ENCODE measurements at regions not wholly inside any gene's neighbourhood (a gene's known extent, or its start where the extent isn't known, plus 50 kb on each side); places are given as distances from the start of the nearest gene placed in this dataset.

GRCh38 chr3:152558386-152558785, 276.5 kb upstream of the P2RY1 start:
- H3K27ac ChIP-seq (replicated peaks): no peak overlapping the region
- TF ChIP-seq REST (IDR thresholded peaks at IDR 0.05; ENCODE audit: insufficient replicate concordance, low read depth) (no peak), SPI1 (IDR thresholded peaks at IDR 0.05; ENCODE audit: borderline replicate concordance, low read depth) (no peak), CTCF (IDR thresholded peaks at IDR 0.05; ENCODE audit: insufficient read depth, low read length) (no peak), GABPA (IDR thresholded peaks at IDR 0.05; ENCODE audit: low read depth) (no peak), POLR2AphosphoS5 (IDR thresholded peaks at IDR 0.05; ENCODE audit: low read depth) (no peak)
- H3K27me3 ChIP-seq (ENCODE audit: insufficient read depth, poor library complexity, severe bottlenecking): no peaks in the 10 kb centered on the region
- no peak for DNase-seq (ENCODE audit: low read depth in 1 of 2, low spot score in 1 of 2)
- no peak overlapping the region for H3K4me3 ChIP-seq (replicated peaks; ENCODE audit: insufficient read depth, low read length)

- H3K27ac ChIP-seq (replicated peaks): no peak overlapping the region
- no peak for TF ChIP-seq POLR2AphosphoS5 (IDR thresholded peaks at IDR 0.05; ENCODE audit: low read depth)
- no peak for TF ChIP-seq CTCF (IDR thresholded peaks at IDR 0.05; ENCODE audit: insufficient read depth, low read length)
- TF ChIP-seq SPI1 (IDR thresholded peaks at IDR 0.05; ENCODE audit: borderline replicate concordance, low read depth): no peak
- no peak for TF ChIP-seq REST (IDR thresholded peaks at IDR 0.05; ENCODE audit: insufficient replicate concordance, low read depth)
- no peak for TF ChIP-seq GABPA (IDR thresholded peaks at IDR 0.05; ENCODE audit: low read depth)
- H3K27me3 ChIP-seq (ENCODE audit: insufficient read depth, poor library complexity, severe bottlenecking): no peaks in the 10 kb centered on the region
- no peak for DNase-seq (ENCODE audit: low read depth in 1 of 2, low spot score in 1 of 2)
- no peak overlapping the region for H3K4me3 ChIP-seq (replicated peaks; ENCODE audit: insufficient read depth, low read length)
Observed at GRCh38 chr3:152559246-152559645, 275.7 kb upstream of the P2RY1 start.

- H3K4me3 ChIP-seq (replicated peaks; ENCODE audit: insufficient read depth, low read length): no peak overlapping the region
- peaks cover 2% of the 10 kb centered on the region for H3K27me3 ChIP-seq (ENCODE audit: insufficient read depth, poor library complexity, severe bottlenecking)
- H3K27ac ChIP-seq (replicated peaks): no peak overlapping the region
- no peak for DNase-seq (ENCODE audit: low read depth in 1 of 2, low spot score in 1 of 2)
- TF ChIP-seq CTCF (IDR thresholded peaks at IDR 0.05; ENCODE audit: insufficient read depth, low read length): no peak
- TF ChIP-seq POLR2AphosphoS5 (IDR thresholded peaks at IDR 0.05; ENCODE audit: low read depth): no peak
- TF ChIP-seq REST (IDR thresholded peaks at IDR 0.05; ENCODE audit: insufficient replicate concordance, low read depth): no peak
- no peak for TF ChIP-seq GABPA (IDR thresholded peaks at IDR 0.05; ENCODE audit: low read depth)
- TF ChIP-seq SPI1 (IDR thresholded peaks at IDR 0.05; ENCODE audit: borderline replicate concordance, low read depth): no peak
Observed at GRCh38 chr3:152564459-152564858, 270.5 kb upstream of the P2RY1 start.
